Stimulated activated CD8-positive, alpha-beta memory T cell treated with anti-CD3 and anti-CD28 coated beads, Interleukin-4, amount 100 ng/mL, for 48 hours (primary cell): ENCODE measurements at regions not wholly inside any gene's neighbourhood (a gene's known extent, or its start where the extent isn't known, plus 50 kb on each side); places are given as distances from the start of the nearest gene placed in this dataset.

Experiments
- DNase-seq: peaks from one replicate; pipeline ENCODE4 v3.0.0-alpha.2; 2020

- no peak for DNase-seq
Observed at GRCh38 chr20:23200914-23201313, 114.8 kb upstream of the CD93 start.

- DNase-seq, result no peak
Observed at GRCh38 chr20:23200413-23200812, 114.3 kb upstream of the CD93 start.

- DNase-seq, result no peak
Observed at GRCh38 chr20:23199356-23199755, 113.2 kb upstream of the CD93 start.

GRCh38 chr20:23198815-23199214, 112.7 kb upstream of the CD93 start:
- no peak for DNase-seq

GRCh38 chr20:23197836-23198235, 111.7 kb upstream of the CD93 start:
- no peak for DNase-seq

- DNase-seq, result no peak
Observed at GRCh38 chr20:23195636-23196035, 109.5 kb upstream of the CD93 start.

GRCh38 chr20:23193801-23194384, 107.8 kb upstream of the CD93 start:
- no peak for DNase-seq

- DNase-seq, result no peak
Observed at GRCh38 chr20:23192469-23192868, 106.3 kb upstream of the CD93 start.

GRCh38 chr20:23190557-23190956, 104.4 kb upstream of the CD93 start:
- no peak for DNase-seq

- DNase-seq, result no peak
Observed at GRCh38 chr20:23189854-23190253, 103.7 kb upstream of the CD93 start.

- DNase-seq, result no peak
Observed at GRCh38 chr20:23189341-23189740, 103.2 kb upstream of the CD93 start.

- DNase-seq, result no peak
Observed at GRCh38 chr20:23188377-23189169, 102.4 kb upstream of the CD93 start.

- no peak for DNase-seq
Observed at GRCh38 chr20:23187751-23188150, 101.6 kb upstream of the CD93 start.

- DNase-seq, result no peak
Observed at GRCh38 chr20:23186808-23187207, 100.7 kb upstream of the CD93 start.

GRCh38 chr20:23180451-23180921, 94.4 kb upstream of the CD93 start:
- peak; percentile 4 for DNase-seq

GRCh38 chr20:23179766-23180403, 93.8 kb upstream of the CD93 start:
- DNase-seq, result no peak

- DNase-seq, result no peak
Observed at GRCh38 chr20:23178806-23179205, 92.7 kb upstream of the CD93 start.

GRCh38 chr20:23174821-23175220, 88.7 kb upstream of the CD93 start:
- no peak for DNase-seq

GRCh38 chr20:23167431-23167830, 81.3 kb upstream of the CD93 start:
- DNase-seq, result peak; percentile 10

- DNase-seq, result peak; percentile 18
Observed at GRCh38 chr20:23166563-23166962, 80.4 kb upstream of the CD93 start.

- peak; percentile 6 for DNase-seq
Observed at GRCh38 chr20:23165964-23166363, 79.8 kb upstream of the CD93 start.

- peak; percentile 5 for DNase-seq
Observed at GRCh38 chr20:23165307-23165750, 79.2 kb upstream of the CD93 start.

- DNase-seq, result peak; percentile 11
Observed at GRCh38 chr20:23164176-23164601, 78.1 kb upstream of the CD93 start.

- DNase-seq, result peak; percentile 2
Observed at GRCh38 chr20:23163562-23163961, 77.4 kb upstream of the CD93 start.
